WERI-Rb-1 (cell line): ENCODE measurements at regions not wholly inside any gene's neighbourhood (a gene's known extent, or its start where the extent isn't known, plus 50 kb on each side); places are given as distances from the start of the nearest gene placed in this dataset.

ENCODE experiments used
- DNase-seq: peaks from one replicate; pipeline ENCODE4 v3.0.0-alpha.2; 2020
- H3K27ac ChIP-seq: fragments of 250-450 bp; sonication (Bioruptor Pico); 2 replicates; pipeline ENCODE4 v1.5.1; 2020; ENCODE audit warnings: mild to moderate bottlenecking, moderate library complexity
- H3K27me3 ChIP-seq: fragments of 250-450 bp; sonication (Bioruptor Pico); 2 replicates; pipeline ENCODE4 v1.5.1; 2021; ENCODE audit warnings: mild to moderate bottlenecking, low read depth, moderate library complexity; ENCODE audit not compliant: insufficient read depth, severe bottlenecking
- H3K36me3 ChIP-seq: fragments of 250-450 bp; sonication (Bioruptor Pico); 2 replicates; pipeline ENCODE4 v1.5.1; 2020; ENCODE audit warnings: mild to moderate bottlenecking, moderate library complexity
- H3K4me3 ChIP-seq: 2 replicates; pipeline ENCODE4 v1.5.1; 2011; ENCODE audit warnings: low read depth, mild to moderate bottlenecking, control low read depth, low read length
- H3K9me3 ChIP-seq: fragments of 250-450 bp; sonication (Bioruptor Pico); 2 replicates; pipeline ENCODE4 v1.5.1; 2021; ENCODE audit warnings: mild to moderate bottlenecking, moderate library complexity; ENCODE audit not compliant: severe bottlenecking
- CTCF ChIP-seq: IDR thresholded peaks from 2 replicates; pipeline ENCODE4 v1.5.1; 2011; ENCODE audit warnings: low read depth, mild to moderate bottlenecking, control low read depth, inconsistent platforms, low read length

- Histone ChIP-seq H3K9me3 (no peaks in the 10 kb centered on the region), H3K27ac (no peak overlapping the region), H3K4me3 (no peak overlapping the region), H3K27me3 (peaks cover 92% of the 10 kb centered on the region), H3K36me3 (no peaks in the 10 kb centered on the region)
- TF ChIP-seq CTCF = no peak
- DNase-seq = no peak
These were observed 231.7 kb downstream of the TUBA3C start for GRCh38 chr13:18949970-18950369.

- no peaks in the 10 kb centered on the region for H3K36me3 ChIP-seq
- H3K4me3 ChIP-seq = no peak overlapping the region
- no peak for TF ChIP-seq CTCF
- peaks cover 94% of the 10 kb centered on the region for H3K27me3 ChIP-seq
- H3K9me3 ChIP-seq = no peaks in the 10 kb centered on the region
- H3K27ac ChIP-seq = no peak overlapping the region
- DNase-seq = no peak
These were observed 232.2 kb downstream of the TUBA3C start for GRCh38 chr13:18949489-18949761.

GRCh38 chr13:18948664-18949488 is 232.7 kb downstream of the TUBA3C start:
- Histone ChIP-seq H3K9me3 (no peaks in the 10 kb centered on the region), H3K36me3 (no peaks in the 10 kb centered on the region), H3K4me3 (no peak overlapping the region), H3K27me3 (peaks cover 95% of the 10 kb centered on the region), H3K27ac (no peak overlapping the region)
- no peak for DNase-seq
- no peak for TF ChIP-seq CTCF

- Histone ChIP-seq H3K9me3 (no peaks in the 10 kb centered on the region), H3K4me3 (no peak overlapping the region), H3K27me3 (peaks cover 95% of the 10 kb centered on the region), H3K36me3 (no peaks in the 10 kb centered on the region), H3K27ac (no peak overlapping the region)
- no peak for TF ChIP-seq CTCF
- DNase-seq = no peak
These were observed 233.5 kb downstream of the TUBA3C start for GRCh38 chr13:18948012-18948663.

- Histone ChIP-seq H3K27me3 (peaks cover 95% of the 10 kb centered on the region), H3K36me3 (no peaks in the 10 kb centered on the region), H3K4me3 (no peak overlapping the region), H3K27ac (no peak overlapping the region), H3K9me3 (no peaks in the 10 kb centered on the region)
- DNase-seq = no peak
- TF ChIP-seq CTCF = no peak
These were observed 234.1 kb downstream of the TUBA3C start for GRCh38 chr13:18947376-18947977.
